ENCODE measurements at regions not wholly inside any gene's neighbourhood (a gene's known extent, or its start where the extent isn't known, plus 50 kb on each side); places are given as distances from the start of the nearest gene placed in this dataset.

- TF ChIP-seq CTCF (IDR thresholded peaks at IDR 0.05; ENCODE audit: low read depth, low read length, missing control alignments): no peak
- in situ Hi-C loops (cut with HindIII; ENCODE audit: low sequenced_read_pairs): no loop called here
- no peak for DNase-seq (ENCODE audit: low read depth)
- no peak overlapping the region for H3K4me3 ChIP-seq (ENCODE audit: low read depth, low read length)
Measured at GRCh38 chr6:113758214-113758613, 98.9 kb upstream of the MARCKS start.

GRCh38 chr6:113758826-113759574, 98.1 kb upstream of the MARCKS start:
- no peak for TF ChIP-seq CTCF (IDR thresholded peaks at IDR 0.05; ENCODE audit: low read depth, low read length, missing control alignments)
- no peak overlapping the region for H3K4me3 ChIP-seq (ENCODE audit: low read depth, low read length)
- in situ Hi-C loops (cut with HindIII; ENCODE audit: low sequenced_read_pairs): no loop called here
- DNase-seq (ENCODE audit: low read depth): no peak

GRCh38 chr6:113762641-113763040, 94.5 kb upstream of the MARCKS start:
- in situ Hi-C loops (cut with HindIII; ENCODE audit: low sequenced_read_pairs): no loop called here
- no peak overlapping the region for H3K4me3 ChIP-seq (ENCODE audit: low read depth, low read length)
- no peak for TF ChIP-seq CTCF (IDR thresholded peaks at IDR 0.05; ENCODE audit: low read depth, low read length, missing control alignments)
- no peak for DNase-seq (ENCODE audit: low read depth)

- TF ChIP-seq CTCF (IDR thresholded peaks at IDR 0.05; ENCODE audit: low read depth, low read length, missing control alignments): no peak
- H3K4me3 ChIP-seq (ENCODE audit: low read depth, low read length): no peak overlapping the region
- in situ Hi-C loops (cut with HindIII; ENCODE audit: low sequenced_read_pairs): no loop called here
- no peak for DNase-seq (ENCODE audit: low read depth)
Measured at GRCh38 chr6:113763311-113763766, 93.8 kb upstream of the MARCKS start.

GRCh38 chr6:113763876-113764275, 93.3 kb upstream of the MARCKS start:
- no peak for DNase-seq (ENCODE audit: low read depth)
- in situ Hi-C loops (cut with HindIII; ENCODE audit: low sequenced_read_pairs): no loop called here

GRCh38 chr6:113765909-113766308, 91.2 kb upstream of the MARCKS start:
- no peak for TF ChIP-seq CTCF (IDR thresholded peaks at IDR 0.05; ENCODE audit: low read depth, low read length, missing control alignments)
- DNase-seq (ENCODE audit: low read depth): no peak
- no peak overlapping the region for H3K4me3 ChIP-seq (ENCODE audit: low read depth, low read length)
- in situ Hi-C loops (cut with HindIII; ENCODE audit: low sequenced_read_pairs): no loop called here

More at GRCh38 chr6:113763876-113764275, 93.3 kb upstream of the MARCKS start:
- H3K4me3 ChIP-seq (ENCODE audit: low read depth, low read length): no peak overlapping the region
- TF ChIP-seq CTCF (IDR thresholded peaks at IDR 0.05; ENCODE audit: low read depth, low read length, missing control alignments): no peak

All from astrocyte of the cerebellum (primary cell).